HG03159 (cell line): ENCODE measurements at regions not wholly inside any gene's neighbourhood (a gene's known extent, or its start where the extent isn't known, plus 50 kb on each side); places are given as distances from the start of the nearest gene placed in this dataset.

Source experiments
- ATAC-seq: cut with Tn5 transposase; IDR thresholded peaks from one replicate; pipeline ENCODE4 v1.9.1; 2021; ENCODE audit warnings: mild to moderate bottlenecking, moderate library complexity; ENCODE audit not compliant: unreplicated experiment

DNA sequence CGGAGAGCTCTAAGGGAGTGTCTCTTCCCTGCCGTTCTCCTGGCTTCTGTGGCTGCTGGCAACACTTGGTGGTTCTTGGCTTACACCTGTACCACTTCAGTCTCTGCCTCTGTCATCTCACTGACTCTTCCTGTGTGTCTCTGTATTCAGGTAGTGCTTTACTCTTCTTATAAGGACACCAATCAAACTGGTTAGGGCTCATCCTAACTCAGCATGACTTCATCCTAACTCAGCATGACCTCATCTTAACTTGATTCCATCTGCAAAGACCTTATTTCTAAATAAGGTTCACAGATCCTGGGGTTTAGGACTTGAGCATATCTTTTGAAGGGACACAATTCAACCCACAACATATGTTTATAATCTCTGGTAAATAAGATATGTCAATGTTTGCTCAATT is 51.6 kb upstream of the DSEL start:
- ATAC-seq, result no peak
